Smooth muscle cell (in vitro differentiated cells): ENCODE measurements at regions not wholly inside any gene's neighbourhood (a gene's known extent, or its start where the extent isn't known, plus 50 kb on each side); places are given as distances from the start of the nearest gene placed in this dataset.
A peak's percentile ranks its signal among the peaks of the same experiment; 100 is the strongest.

Experiments used
- DNase-seq: peaks from one replicate; lab custom pipeline; 2025; ENCODE audit not compliant: unreplicated experiment; lab: John Stamatoyannopoulos, UW
- H2AFZ ChIP-seq: fragments of 200-600 bp; sonication (generic); 2 replicates; pipeline ENCODE4 v1.6.0; 2016; ENCODE audit warnings: antibody characterized with exemption, low read depth, mild to moderate bottlenecking
- H3F3A ChIP-seq: fragments of 200-600 bp; sonication (generic); 2 replicates; pipeline ENCODE4 v1.6.0; 2017; ENCODE audit warnings: antibody characterized with exemption, low read depth
- H3K27ac ChIP-seq: fragments of 200-600 bp; sonication (generic); 2 replicates; pipeline ENCODE4 v1.5.1; 2016; ENCODE audit warnings: low read depth, mild to moderate bottlenecking
- H3K27me3 ChIP-seq: fragments of 200-600 bp; sonication (generic); 2 replicates; pipeline ENCODE4 v1.6.1; 2016; ENCODE audit warnings: low read depth, mild to moderate bottlenecking
- H3K36me3 ChIP-seq: fragments of 200-600 bp; sonication (generic); 2 replicates; pipeline ENCODE4 v1.5.1; 2016; ENCODE audit warnings: low read depth
- H3K4me1 ChIP-seq: fragments of 200-600 bp; sonication (generic); 2 replicates; pipeline ENCODE4 v1.5.1; 2016; ENCODE audit warnings: low read depth
- H3K4me2 ChIP-seq: fragments of 200-600 bp; sonication (generic); 2 replicates; pipeline ENCODE4 v1.6.0; 2016; ENCODE audit warnings: mild to moderate bottlenecking
- H3K4me3 ChIP-seq: fragments of 200-600 bp; sonication (generic); 2 replicates; pipeline ENCODE4 v1.5.1; 2016; ENCODE audit warnings: mild to moderate bottlenecking
- H3K79me2 ChIP-seq: fragments of 200-600 bp; sonication (generic); 2 replicates; pipeline ENCODE4 v1.6.0; 2016; ENCODE audit warnings: low read depth, mild to moderate bottlenecking
- H3K9ac ChIP-seq: fragments of 200-600 bp; sonication (generic); 2 replicates; pipeline ENCODE4 v1.6.0; 2016; ENCODE audit warnings: low read depth
- H3K9me3 ChIP-seq: fragments of 200-600 bp; sonication (generic); replicated peaks from 2 replicates; pipeline ENCODE4 v1.5.1; 2016; ENCODE audit warnings: low read depth
- H4K20me1 ChIP-seq: fragments of 200-600 bp; sonication (generic); 2 replicates; pipeline ENCODE4 v1.6.0; 2016; ENCODE audit warnings: low read depth
- CTCF ChIP-seq: fragments of 200-600 bp; sonication (generic); IDR thresholded peaks from 2 replicates; pipeline ENCODE4 v1.5.1; 2017; ENCODE audit warnings: borderline replicate concordance, mild to moderate bottlenecking, antibody characterized with exemption; ENCODE audit not compliant: insufficient read depth, poor library complexity, severe bottlenecking
- WGBS: methylation state at CpG from one replicate; pipeline ENCODE4 v1.1.7; 2016; ENCODE audit warnings: low lambda C conversion rate; 5-methylcytosine and 5-hydroxymethylcytosine counted together

- WGBS = 63% methylated on average over 5 of the region's 5 CpGs
These were observed 57.4 kb upstream of the CLCN4 start for GRCh38 chrX:10099411-10099810.

GRCh38 chrX:10101269-10101668, 55.5 kb upstream of the CLCN4 start:
- H3K79me2 ChIP-seq = no peaks in the 10 kb centered on the region
- H3K27ac ChIP-seq = no peak overlapping the region
- no peak overlapping the region for H3K9ac ChIP-seq
- H4K20me1 ChIP-seq = no peaks in the 10 kb centered on the region
- H3F3A ChIP-seq = peaks cover 3% of the 10 kb centered on the region
- DNase-seq = no peak
- peaks cover 4% of the 10 kb centered on the region for H3K9me3 ChIP-seq
- 85% methylated on average over 5 of the region's 5 CpGs for WGBS
- H2AFZ ChIP-seq = no peak overlapping the region
- no peak overlapping the region for H3K4me2 ChIP-seq
- H3K36me3 ChIP-seq = no peaks in the 10 kb centered on the region
- H3K27me3 ChIP-seq = no peaks in the 10 kb centered on the region
- no peaks in the 10 kb centered on the region for H3K4me1 ChIP-seq
- no peak overlapping the region for H3K4me3 ChIP-seq
- TF ChIP-seq CTCF = no peak

More at GRCh38 chrX:10099411-10099810, 57.4 kb upstream of the CLCN4 start:
- Histone ChIP-seq H3K27me3 (no peaks in the 10 kb centered on the region), H3K9ac (no peak overlapping the region), H3K79me2 (no peaks in the 10 kb centered on the region), H3F3A (peaks cover 3% of the 10 kb centered on the region), H3K9me3 (peaks cover 4% of the 10 kb centered on the region), H3K4me2 (no peak overlapping the region), H4K20me1 (no peaks in the 10 kb centered on the region), H2AFZ (no peak overlapping the region), H3K27ac (no peak overlapping the region), H3K36me3 (no peaks in the 10 kb centered on the region), H3K4me3 (no peak overlapping the region), H3K4me1 (no peaks in the 10 kb centered on the region)
- no peak for DNase-seq
- no peak for TF ChIP-seq CTCF

GRCh38 chrX:10102046-10102704, 54.6 kb upstream of the CLCN4 start:
- Histone ChIP-seq H3K79me2 (no peaks in the 10 kb centered on the region), H3F3A (peaks cover 3% of the 10 kb centered on the region), H3K4me1 (no peaks in the 10 kb centered on the region), H2AFZ (no peak overlapping the region), H3K27me3 (no peaks in the 10 kb centered on the region), H3K4me3 (no peak overlapping the region), H3K9ac (no peak overlapping the region), H3K36me3 (no peaks in the 10 kb centered on the region), H3K27ac (no peak overlapping the region), H4K20me1 (no peaks in the 10 kb centered on the region), H3K4me2 (no peak overlapping the region), H3K9me3 (peaks cover 4% of the 10 kb centered on the region)
- no peak for DNase-seq
- TF ChIP-seq CTCF = no peak
- WGBS = 83% methylated on average over 14 of the region's 14 CpGs

GRCh38 chrX:10103023-10103422, 53.8 kb upstream of the CLCN4 start:
- H3F3A ChIP-seq = peaks cover 3% of the 10 kb centered on the region
- peak overlapping the region; percentile 79 for H3K27ac ChIP-seq
- H4K20me1 ChIP-seq = no peaks in the 10 kb centered on the region
- H3K9ac ChIP-seq = no peak overlapping the region
- no peaks in the 10 kb centered on the region for H3K36me3 ChIP-seq
- H3K4me1 ChIP-seq = no peaks in the 10 kb centered on the region
- H3K9me3 ChIP-seq = peaks cover 4% of the 10 kb centered on the region
- no peak overlapping the region for H3K4me3 ChIP-seq
- no peak for DNase-seq
- no peak for TF ChIP-seq CTCF
- no peaks in the 10 kb centered on the region for H3K27me3 ChIP-seq
- H3K79me2 ChIP-seq = no peaks in the 10 kb centered on the region
- H2AFZ ChIP-seq = no peak overlapping the region
- no peak overlapping the region for H3K4me2 ChIP-seq
- 63% methylated on average over 8 of the region's 8 CpGs for WGBS
